Caco-2 (cell line): ENCODE measurements at regions not wholly inside any gene's neighbourhood (a gene's known extent, or its start where the extent isn't known, plus 50 kb on each side); places are given as distances from the start of the nearest gene placed in this dataset.

Experiments
- BruUV-seq: library from RNA; stranded (reverse); fragments of 400-500 nt; replicated peaks from 2 replicates; lab custom pipeline; 2021; lab: Mats Ljungman, UMichigan
- CTCF ChIA-PET: fragments of 300-600 bp; sonication (Branson Sonifier 250); formaldehyde crosslinking; loops from one replicate; lab custom pipeline; 2022; ENCODE audit warnings: antibody characterized with exemption; lab: Charles Lee
- POLR2A ChIA-PET: fragments of 300-600 bp; sonication (Branson Sonifier 250); formaldehyde crosslinking; loops from one replicate; lab custom pipeline; 2022; ENCODE audit warnings: antibody characterized with exemption; lab: Charles Lee
- DNase-seq, 2 experiments: peaks; one replicate each; pipeline versions ENCODE4 v3.0.0 to v3.0.0-alpha.2; 2020 to 2022
- H3K27me3 ChIP-seq: replicated peaks from 2 replicates; pipeline ENCODE4 v1.6.0; 2011; ENCODE audit warnings: low read length; ENCODE audit not compliant: control insufficient read depth, insufficient read depth
- H3K36me3 ChIP-seq: 2 replicates; pipeline ENCODE4 v1.5.1; 2011; ENCODE audit warnings: low read length; ENCODE audit not compliant: control insufficient read depth, insufficient read depth
- H3K4me1 ChIP-seq: fragments of 250-450 bp; sonication (Bioruptor Pico); 2 replicates; pipeline ENCODE4 v1.5.1; 2020; ENCODE audit warnings: mild to moderate bottlenecking
- H3K4me3 ChIP-seq: 2 replicates; pipeline ENCODE4 v1.5.1; 2011; ENCODE audit warnings: low read depth, mild to moderate bottlenecking, control low read depth, low read length
- H3K9me3 ChIP-seq: fragments of 250-450 bp; sonication (Bioruptor Pico); 2 replicates; pipeline ENCODE4 v1.5.1; 2020; ENCODE audit warnings: mild to moderate bottlenecking, moderate library complexity
- H3K27ac Mint-ChIP-seq: one replicate; pipeline ENCODE4 v1.8.0; 2022; ENCODE audit warnings: mixed read lengths; ENCODE audit not compliant: unreplicated experiment
- H3K27me3 Mint-ChIP-seq: one replicate; pipeline ENCODE4 v1.8.0; 2022; ENCODE audit warnings: mixed read lengths; ENCODE audit not compliant: insufficient read depth, unreplicated experiment
- H3K36me3 Mint-ChIP-seq: one replicate; pipeline ENCODE4 v1.8.0; 2022; ENCODE audit warnings: mild to moderate bottlenecking, mixed read lengths; ENCODE audit not compliant: insufficient read depth, unreplicated experiment
- H3K4me1 Mint-ChIP-seq: one replicate; pipeline ENCODE4 v1.8.0; 2022; ENCODE audit warnings: low read depth, mixed read lengths; ENCODE audit not compliant: unreplicated experiment
- H3K4me3 Mint-ChIP-seq: one replicate; pipeline ENCODE4 v1.8.0; 2022; ENCODE audit warnings: mild to moderate bottlenecking, moderate library complexity, mixed read lengths; ENCODE audit not compliant: unreplicated experiment
- H3K9me3 Mint-ChIP-seq: one replicate; pipeline ENCODE4 v1.8.0; 2022; ENCODE audit warnings: mixed read lengths; ENCODE audit not compliant: unreplicated experiment
- CTCF ChIP-seq, 2 experiments: fragments of 200-600 bp in 1 of 2; IDR thresholded peaks; 1 replicate in 1 of 2; 2 replicates in 1 of 2; pipeline versions ENCODE4 v1.5.1 to v1.8.0; 2011 to 2022; ENCODE audit warnings: antibody characterized with exemption in 1 of 2, control low read depth in 1 of 2, inconsistent platforms in 1 of 2, low read depth in 1 of 2, low read length in 1 of 2, mild to moderate bottlenecking in 1 of 2, moderate library complexity in 1 of 2; ENCODE audit not compliant: insufficient read depth in 1 of 2, severe bottlenecking in 1 of 2, unreplicated experiment in 1 of 2
- intact Hi-C: fragments of 100-400 bp; cut with micrococcal nuclease; formaldehyde crosslinking; loops from one replicate; pipeline ENCODE4 v1.10.0; 2022; ENCODE audit not compliant: unreplicated experiment

DNA sequence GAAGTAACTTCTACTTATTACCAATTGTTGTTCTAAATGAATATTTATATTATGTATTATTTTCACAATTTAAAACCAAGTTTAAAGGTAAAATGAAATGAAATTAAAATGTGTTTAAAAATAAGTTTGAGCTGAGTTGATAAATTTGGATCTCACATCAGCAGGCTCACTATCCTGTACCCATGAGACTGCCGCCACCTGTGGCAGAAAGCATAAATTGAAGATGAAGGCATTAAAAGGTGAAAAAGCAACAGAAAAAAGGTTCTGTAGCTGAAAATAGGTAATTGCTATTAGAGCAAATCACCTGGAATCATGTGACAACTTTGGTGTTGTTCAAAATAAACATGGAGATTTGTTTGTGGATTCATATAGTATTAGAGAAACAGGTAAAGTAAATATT lies 133.0 kb upstream of the CADM2 start:
- Mint-ChIP-seq H3K36me3 (no peaks in the 10 kb centered on the region), H3K27me3 (no peaks in the 10 kb centered on the region), H3K9me3 (no peaks in the 10 kb centered on the region), H3K4me1 (no peaks in the 10 kb centered on the region), H3K27ac (no peak overlapping the region), H3K4me3 (no peak overlapping the region)
- Histone ChIP-seq H3K9me3 (no peaks in the 10 kb centered on the region), H3K27me3 (no peaks in the 10 kb centered on the region), H3K36me3 (no peaks in the 10 kb centered on the region), H3K4me3 (no peak overlapping the region), H3K4me1 (no peaks in the 10 kb centered on the region)
- POLR2A ChIA-PET: no interaction called here
- TF ChIP-seq CTCF (IDR thresholded peaks at IDR 0.05; ENCODE audit: insufficient read depth in 1 of 2, low read depth in 1 of 2, low read length in 1 of 2, severe bottlenecking in 1 of 2, unreplicated experiment in 1 of 2): peak in 1 of 2 experiments; percentile 14
- no TSS peak for BruUV-seq
- intact Hi-C loops: no loop called here
- DNase-seq: peak in 1 of 2 experiments; percentile 5
- CTCF ChIA-PET: no interaction called here

DNA sequence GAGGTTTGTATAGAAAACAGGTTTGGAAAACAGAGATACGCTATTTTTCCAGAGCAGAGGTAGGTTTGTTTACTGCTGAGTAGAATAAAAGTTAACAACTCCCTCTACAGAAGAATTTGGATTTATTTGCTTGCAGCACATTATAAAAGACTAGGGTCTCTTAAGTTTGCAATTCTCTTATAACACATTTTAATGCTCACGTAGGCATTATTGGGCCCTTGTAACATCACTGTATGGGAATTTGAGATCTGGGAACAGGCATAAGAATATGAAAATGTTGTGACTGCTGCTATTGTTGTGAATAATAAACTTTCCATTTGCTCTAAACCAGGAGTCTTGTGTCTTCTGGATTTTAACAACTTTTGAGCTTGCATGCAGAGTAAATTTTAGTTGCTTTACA lies 128.3 kb upstream of the CADM2 start:
- no TSS peak for BruUV-seq
- no peak overlapping the region for H3K4me3 ChIP-seq

DNA sequence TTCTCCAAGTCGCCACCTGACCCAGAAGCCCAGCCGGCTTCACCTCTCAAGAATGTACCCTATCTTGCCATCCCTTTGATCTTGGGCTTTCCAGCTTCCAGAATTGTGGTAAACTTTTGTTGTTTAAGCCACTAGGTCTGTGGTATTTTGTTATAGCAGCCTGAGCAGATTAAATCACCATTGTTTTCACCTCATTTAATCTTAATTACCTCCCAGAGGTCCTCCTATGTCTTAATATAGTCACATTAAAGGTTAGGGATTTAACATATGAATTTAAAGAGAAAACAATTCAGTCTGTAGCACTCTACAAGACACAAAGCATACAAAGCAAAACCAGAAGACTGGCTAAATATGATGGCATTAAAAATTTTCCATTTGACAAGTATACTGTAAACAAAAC lies 123.4 kb upstream of the CADM2 start:
- no peaks in the 10 kb centered on the region for H3K36me3 Mint-ChIP-seq
- Histone ChIP-seq H3K36me3 (no peaks in the 10 kb centered on the region), H3K4me1 (no peaks in the 10 kb centered on the region), H3K4me3 (no peak overlapping the region), H3K27me3 (no peaks in the 10 kb centered on the region), H3K9me3 (no peaks in the 10 kb centered on the region)
- DNase-seq: no peak
- intact Hi-C loops: no loop called here
- no peak overlapping the region for H3K27ac Mint-ChIP-seq
- ChIA-PET POLR2A (no interaction called here), CTCF (no interaction called here)
- no peaks in the 10 kb centered on the region for H3K27me3 Mint-ChIP-seq
- H3K9me3 Mint-ChIP-seq: peaks cover 10% of the 10 kb centered on the region
- no TSS peak for BruUV-seq
- no peak for TF ChIP-seq CTCF (IDR thresholded peaks at IDR 0.05; ENCODE audit: insufficient read depth in 1 of 2, low read depth in 1 of 2, low read length in 1 of 2, severe bottlenecking in 1 of 2, unreplicated experiment in 1 of 2)
- no peak overlapping the region for H3K4me3 Mint-ChIP-seq
- H3K4me1 Mint-ChIP-seq: no peaks in the 10 kb centered on the region

More for the DNA sequence above, 128.3 kb upstream of the CADM2 start:
- no peaks in the 10 kb centered on the region for H3K4me1 Mint-ChIP-seq
- no peaks in the 10 kb centered on the region for H3K27me3 Mint-ChIP-seq
- intact Hi-C loops: no loop called here
- ChIA-PET POLR2A (no interaction called here), CTCF (no interaction called here)
- Histone ChIP-seq H3K36me3 (no peaks in the 10 kb centered on the region), H3K4me1 (no peaks in the 10 kb centered on the region), H3K9me3 (no peaks in the 10 kb centered on the region), H3K27me3 (no peaks in the 10 kb centered on the region)
- H3K4me3 Mint-ChIP-seq: no peak overlapping the region
- H3K9me3 Mint-ChIP-seq: peaks cover 10% of the 10 kb centered on the region
- no peak for TF ChIP-seq CTCF (IDR thresholded peaks at IDR 0.05; ENCODE audit: insufficient read depth in 1 of 2, low read depth in 1 of 2, low read length in 1 of 2, severe bottlenecking in 1 of 2, unreplicated experiment in 1 of 2)
- H3K36me3 Mint-ChIP-seq: no peaks in the 10 kb centered on the region
- H3K27ac Mint-ChIP-seq: no peak overlapping the region
- DNase-seq: no peak
